ENCODE measurements at regions not wholly inside any gene's neighbourhood (a gene's known extent, or its start where the extent isn't known, plus 50 kb on each side); places are given as distances from the start of the nearest gene placed in this dataset.

GRCh38 chr4:179582164-179582905 lies 2140.1 kb upstream of the AGA start:
- no peak for DNase-seq (ENCODE audit: low read depth)

GRCh38 chr4:179583221-179583620 lies 2141.0 kb upstream of the AGA start:
- no peak for DNase-seq (ENCODE audit: low read depth)

GRCh38 chr4:179584101-179584500 lies 2141.9 kb upstream of the AGA start:
- no peak for DNase-seq (ENCODE audit: low read depth)

GRCh38 chr4:179585761-179586160 lies 2143.5 kb upstream of the AGA start:
- DNase-seq (ENCODE audit: low read depth) = no peak

- DNase-seq (ENCODE audit: low read depth) = no peak
Measured at GRCh38 chr4:179586460-179586859, 2144.2 kb upstream of the AGA start.

- no peak for DNase-seq (ENCODE audit: low read depth)
Measured at GRCh38 chr4:179595671-179596410, 2153.6 kb upstream of the AGA start.

- no peak for DNase-seq (ENCODE audit: low read depth)
Measured at GRCh38 chr4:179596621-179597020, 2154.4 kb upstream of the AGA start.

- no peak for DNase-seq (ENCODE audit: low read depth)
Measured at GRCh38 chr4:179597301-179597700, 2155.1 kb upstream of the AGA start.

GRCh38 chr4:179601671-179602070 lies 2159.4 kb upstream of the AGA start:
- DNase-seq (ENCODE audit: low read depth) = no peak

GRCh38 chr4:179605196-179605595 lies 2163.0 kb upstream of the AGA start:
- DNase-seq (ENCODE audit: low read depth) = no peak

GRCh38 chr4:179607003-179607402 lies 2164.8 kb upstream of the AGA start:
- no peak for DNase-seq (ENCODE audit: low read depth)

GRCh38 chr4:179615704-179616103 lies 2173.5 kb upstream of the AGA start:
- DNase-seq (ENCODE audit: low read depth) = no peak

GRCh38 chr4:179618966-179619365 lies 2176.7 kb upstream of the AGA start:
- no peak for DNase-seq (ENCODE audit: low read depth)

GRCh38 chr4:179624768-179625181 lies 2182.5 kb upstream of the AGA start:
- no peak for DNase-seq (ENCODE audit: low read depth)

- DNase-seq (ENCODE audit: low read depth) = no peak
Measured at GRCh38 chr4:179625406-179625805, 2183.2 kb upstream of the AGA start.

- no peak for DNase-seq (ENCODE audit: low read depth)
Measured at GRCh38 chr4:179626687-179627086, 2184.4 kb upstream of the AGA start.

- no peak for DNase-seq (ENCODE audit: low read depth)
Measured at GRCh38 chr4:179631321-179631720, 2189.1 kb upstream of the AGA start.

- no peak for DNase-seq (ENCODE audit: low read depth)
Measured at GRCh38 chr4:179634862-179635261, 2192.6 kb upstream of the AGA start.

GRCh38 chr4:179662522-179662921 lies 2220.3 kb upstream of the AGA start:
- DNase-seq (ENCODE audit: low read depth) = no peak

GRCh38 chr4:179663641-179664429 lies 2221.6 kb upstream of the AGA start:
- no peak for DNase-seq (ENCODE audit: low read depth)

- no peak for DNase-seq (ENCODE audit: low read depth)
Measured at GRCh38 chr4:179664430-179665027, 2222.3 kb upstream of the AGA start.

GRCh38 chr4:179666226-179666625 lies 2224.0 kb upstream of the AGA start:
- no peak for DNase-seq (ENCODE audit: low read depth)
